HCT116 (cell line): ENCODE measurements at regions not wholly inside any gene's neighbourhood (a gene's known extent, or its start where the extent isn't known, plus 50 kb on each side); places are given as distances from the start of the nearest gene placed in this dataset.

Experiments
- ATAC-seq: fragments of 200-7000 bp; cut with Tn5 transposase; 2 replicates; pipeline ENCODE4 v1.9.1; 2020; ENCODE audit warnings: mild to moderate bottlenecking, moderate library complexity
- BruUV-seq: library from RNA; stranded (reverse); fragments of 400-500 nt; replicated peaks from 2 replicates; lab custom pipeline; 2021; lab: Mats Ljungman, UMichigan
- CTCF ChIA-PET: fragments of 300-600 bp; sonication (Branson Sonifier 250); formaldehyde crosslinking; loops from one replicate; lab custom pipeline; 2021; ENCODE audit warnings: antibody characterized with exemption; lab: Charles Lee
- POLR2A ChIA-PET: fragments of 300-600, 350-600 bp; sonication (Branson Sonifier 250); formaldehyde crosslinking; loops from one replicate; lab custom pipeline; 2021; ENCODE audit warnings: antibody characterized with exemption; lab: Charles Lee
- RAD21 ChIA-PET, 2 experiments: fragments of 300-600 bp; sonication (Branson Sonifier 250); formaldehyde crosslinking; loops; one replicate each; lab custom pipeline; 2023; ENCODE audit warnings: low total read pairs in 2 of 2; ENCODE audit not compliant: uncharacterized antibody in 2 of 2, unreplicated experiment in 2 of 2, low non-redundant PET in 1 of 2; lab: Charles Lee
- DNase-seq: peaks from one replicate; pipeline ENCODE4 v3.0.0-alpha.2; 2010; ENCODE audit warnings: low read depth, low spot score
- H2AFZ ChIP-seq: fragments of 200-600 bp; shearing (Covaris generic), sonication (generic); 2 replicates; pipeline ENCODE4 v1.6.1; 2017; ENCODE audit warnings: low read depth, mixed run types, mixed read lengths, antibody characterized with exemption, low read length; ENCODE audit not compliant: poor library complexity, severe bottlenecking
- H3K27ac ChIP-seq: 2 replicates; pipeline ENCODE4 v1.5.1; 2012; ENCODE audit warnings: low read depth, low read length
- H3K27me3 ChIP-seq: fragments of 200-600 bp; sonication (generic); 2 replicates; pipeline ENCODE4 v1.6.1; 2016; ENCODE audit warnings: mixed run types, low read length, mixed read lengths; ENCODE audit not compliant: insufficient read depth
- H3K36me3 ChIP-seq, 2 experiments: fragments of 200-500 bp in 1 of 2; fragments of 200-600 bp in 1 of 2; sonication (Bioruptor generic) in 1 of 2; sonication (generic) in 1 of 2; 2 replicates each; pipeline versions ENCODE4 v1.5.1 to v1.6.1; 2014 to 2016; ENCODE audit warnings: low read length in 2 of 2, inconsistent platforms in 1 of 2, mixed read lengths in 1 of 2, mixed run types in 1 of 2; ENCODE audit not compliant: insufficient read depth in 2 of 2, control insufficient read depth in 1 of 2
- H3K4me1 ChIP-seq, 2 experiments: fragments of 200-600 bp in 1 of 2; sonication (generic) in 1 of 2; 2 replicates each; pipeline versions ENCODE4 v1.5.1 to v1.6.1; 2012 to 2017; ENCODE audit warnings: low read length in 2 of 2, inconsistent platforms in 1 of 2, mild to moderate bottlenecking in 1 of 2, mixed read lengths in 1 of 2, mixed run types in 1 of 2, moderate library complexity in 1 of 2; ENCODE audit not compliant: insufficient read depth in 2 of 2, control insufficient read depth in 1 of 2
- H3K4me2 ChIP-seq: fragments of 200-600 bp; sonication (generic); 2 replicates; pipeline ENCODE4 v1.6.1; 2017; ENCODE audit warnings: mixed run types, low read length, mixed read lengths
- H3K4me3 ChIP-seq, 2 experiments: fragments of 200-600 bp in 1 of 2; sonication (generic) in 1 of 2; replicated peaks in 1 of 2; 2 replicates each; pipeline ENCODE4 v1.5.1; 2011 to 2016; ENCODE audit warnings: low read length in 2 of 2, control low read depth in 1 of 2, low read depth in 1 of 2, mild to moderate bottlenecking in 1 of 2, mixed read lengths in 1 of 2, mixed run types in 1 of 2
- H3K79me2 ChIP-seq: fragments of 200-600 bp; sonication (generic); 2 replicates; pipeline ENCODE4 v1.6.1; 2017; ENCODE audit warnings: mild to moderate bottlenecking, mixed run types, low read length, moderate library complexity, mixed read lengths; ENCODE audit not compliant: insufficient read depth
- H3K9ac ChIP-seq: fragments of 200-600 bp; sonication (generic); 2 replicates; pipeline ENCODE4 v1.6.1; 2016; ENCODE audit warnings: low read length, mixed read lengths
- H3K9me2 ChIP-seq: fragments of 200-600 bp; sonication (generic), shearing (Covaris generic); 2 replicates; pipeline ENCODE4 v1.6.1; 2017; ENCODE audit warnings: mixed run types, mild to moderate bottlenecking, moderate library complexity; ENCODE audit not compliant: insufficient read depth
- H3K9me3 ChIP-seq, 2 experiments: fragments of 200-500 bp in 1 of 2; fragments of 200-600 bp in 1 of 2; sonication (Bioruptor generic) in 1 of 2; sonication (generic) in 1 of 2; 2 replicates each; pipeline ENCODE4 v1.6.1; 2014 to 2017; ENCODE audit warnings: low read length in 2 of 2, mixed read lengths in 2 of 2, inconsistent platforms in 1 of 2, low read depth in 1 of 2, mild to moderate bottlenecking in 1 of 2, mixed run types in 1 of 2, moderate library complexity in 1 of 2; ENCODE audit not compliant: control insufficient read depth in 1 of 2, insufficient read depth in 1 of 2
- H4K20me1 ChIP-seq: fragments of 200-600 bp; sonication (generic), shearing (Covaris generic); 2 replicates; pipeline ENCODE4 v1.6.1; 2017; ENCODE audit warnings: mixed run types, mild to moderate bottlenecking, moderate library complexity; ENCODE audit not compliant: insufficient read depth
- CBX3 ChIP-seq: IDR thresholded peaks from 2 replicates; pipeline ENCODE4 v1.6.1; 2012; ENCODE audit warnings: low read depth
- CTCF ChIP-seq, 3 experiments: fragments of 200-600 bp in 1 of 3; sonication (generic) in 1 of 3; IDR thresholded peaks in 2 of 3; conservative IDR thresholded peaks in 1 of 3; 2 replicates each; pipeline ENCODE4 v1.5.1; 2012 to 2017; ENCODE audit warnings: low read depth in 2 of 3, low read length in 2 of 3, antibody characterized with exemption in 1 of 3, borderline replicate concordance in 1 of 3, control low read depth in 1 of 3, mild to moderate bottlenecking in 1 of 3, mixed read lengths in 1 of 3, mixed run types in 1 of 3, moderate library complexity in 1 of 3; ENCODE audit not compliant: insufficient read depth in 1 of 3
- EGR1 ChIP-seq: IDR thresholded peaks from 2 replicates; pipeline ENCODE4 v1.6.1; 2012; ENCODE audit warnings: low read depth
- FOSL1 ChIP-seq: IDR thresholded peaks from 2 replicates; pipeline ENCODE4 v1.6.1; 2012; ENCODE audit warnings: low read depth
- POLR2A ChIP-seq: IDR thresholded peaks from 2 replicates; pipeline ENCODE4 v1.7.0; 2011; ENCODE audit warnings: borderline replicate concordance; ENCODE audit not compliant: insufficient read depth, insufficient read length; ENCODE audit errors: extremely low read depth
- POLR2AphosphoS5 ChIP-seq: IDR thresholded peaks from 2 replicates; pipeline ENCODE4 v1.6.1; 2011; ENCODE audit warnings: mild to moderate bottlenecking, low read depth, low read length, moderate library complexity
- RAD21 ChIP-seq: IDR thresholded peaks from 2 replicates; pipeline ENCODE4 v1.6.1; 2012; ENCODE audit warnings: low read depth, mild to moderate bottlenecking
- SIN3A ChIP-seq: IDR thresholded peaks from 2 replicates; pipeline ENCODE4 v1.6.1; 2012; ENCODE audit warnings: low read depth
- SRF ChIP-seq: IDR thresholded peaks from 2 replicates; pipeline ENCODE4 v1.6.1; 2012; ENCODE audit warnings: low read depth
- YY1 ChIP-seq: IDR thresholded peaks from 2 replicates; pipeline ENCODE4 v1.6.1; 2011; ENCODE audit warnings: low read length, low read depth, moderate library complexity, mild to moderate bottlenecking; ENCODE audit not compliant: insufficient replicate concordance; ENCODE audit errors: extremely low read depth
- ZBTB33 ChIP-seq: IDR thresholded peaks from 2 replicates; pipeline ENCODE4 v1.6.1; 2011; ENCODE audit warnings: mild to moderate bottlenecking, low read length, moderate library complexity; ENCODE audit not compliant: insufficient replicate concordance; ENCODE audit errors: extremely low read depth
- ZNF274 ChIP-seq: fragments of 200-500 bp; sonication (Bioruptor generic); IDR thresholded peaks from 2 replicates; pipeline ENCODE4 v1.6.1; 2014; ENCODE audit warnings: mild to moderate bottlenecking, low read depth, low read length, inconsistent platforms
- intact Hi-C: fragments of 100-400 bp; cut with micrococcal nuclease; formaldehyde crosslinking; loops from 2 replicates; pipeline ENCODE4 v1.10.0; 2022

- Histone ChIP-seq H3K9ac (no peak overlapping the region), H3K4me2 (no peak overlapping the region), H3K36me3 (no peaks in the 10 kb centered on the region), H3K9me2 (no peaks in the 10 kb centered on the region), H3K79me2 (no peaks in the 10 kb centered on the region), H4K20me1 (no peaks in the 10 kb centered on the region), H3K4me1 (no peaks in the 10 kb centered on the region), H2AFZ (no peak overlapping the region), H3K9me3 (no peaks in the 10 kb centered on the region), H3K4me3 (no peak overlapping the region), H3K27ac (no peak overlapping the region), H3K27me3 (no peaks in the 10 kb centered on the region)
- RAD21 ChIA-PET, result no interaction called here
- CTCF ChIA-PET, result no interaction called here
- BruUV-seq, result no TSS peak
- ATAC-seq, result no peak
- intact Hi-C loops, result no loop called here
- no peak for DNase-seq
- POLR2A ChIA-PET, result no interaction called here
- no peak for TF ChIP-seq POLR2A
- no peak for TF ChIP-seq CBX3
- no peak for TF ChIP-seq SIN3A
- no peak for TF ChIP-seq EGR1
- TF ChIP-seq ZNF274, result no peak
- no peak for TF ChIP-seq ZBTB33
- no peak for TF ChIP-seq YY1
- TF ChIP-seq SRF, result no peak
- TF ChIP-seq FOSL1, result no peak
- no peak for TF ChIP-seq CTCF (IDR thresholded peaks at IDR 0.05 in 2 of 3, conservative IDR thresholded peaks at IDR 0.05 in 1 of 3; ENCODE audit: borderline replicate concordance in 1 of 3, insufficient read depth in 1 of 3, low read depth in 2 of 3, low read length in 2 of 3)
- no peak for TF ChIP-seq RAD21
- no peak for TF ChIP-seq POLR2AphosphoS5
Observed at GRCh38 chr5:56588131-56588487, 227.2 kb upstream of the MAP3K1 start.
